Kidney tubule cell (primary cell): ENCODE measurements at regions not wholly inside any gene's neighbourhood (a gene's known extent, or its start where the extent isn't known, plus 50 kb on each side); places are given as distances from the start of the nearest gene placed in this dataset.
A peak's percentile ranks its signal among the peaks of the same experiment; 100 is the strongest.

Experiments
- DNase-seq: peaks from one replicate; pipeline ENCODE4 v3.0.0-alpha.2; 2018; ENCODE audit warnings: low spot score

GRCh38 chr2:191560411-191560980 lies 117.4 kb upstream of the NABP1 start:
- no peak for DNase-seq

DNA sequence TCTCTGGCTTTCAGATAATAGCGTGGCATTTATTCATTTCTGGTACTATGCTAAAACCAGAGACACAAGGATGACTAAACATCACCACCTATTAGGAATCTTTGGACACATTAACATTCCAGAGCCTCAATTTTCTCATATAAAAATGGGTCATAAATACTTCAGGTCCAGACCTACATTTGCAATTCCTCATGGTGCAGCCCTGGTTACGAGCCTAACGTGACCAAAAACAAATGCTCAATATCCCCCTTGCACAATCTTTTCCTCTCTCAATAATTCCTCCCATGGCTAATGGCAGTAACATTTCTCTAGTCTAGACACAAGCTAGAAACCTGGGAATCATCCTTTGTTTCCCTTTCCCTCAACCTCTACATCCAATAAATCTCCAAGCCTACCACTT lies 112.8 kb upstream of the NABP1 start:
- DNase-seq: peak; percentile 44

- no peak for DNase-seq
These were observed 112.2 kb upstream of the NABP1 start for GRCh38 chr2:191565647-191566198.

GRCh38 chr2:191566344-191566743 lies 111.6 kb upstream of the NABP1 start:
- peak; percentile 73 for DNase-seq

DNA sequence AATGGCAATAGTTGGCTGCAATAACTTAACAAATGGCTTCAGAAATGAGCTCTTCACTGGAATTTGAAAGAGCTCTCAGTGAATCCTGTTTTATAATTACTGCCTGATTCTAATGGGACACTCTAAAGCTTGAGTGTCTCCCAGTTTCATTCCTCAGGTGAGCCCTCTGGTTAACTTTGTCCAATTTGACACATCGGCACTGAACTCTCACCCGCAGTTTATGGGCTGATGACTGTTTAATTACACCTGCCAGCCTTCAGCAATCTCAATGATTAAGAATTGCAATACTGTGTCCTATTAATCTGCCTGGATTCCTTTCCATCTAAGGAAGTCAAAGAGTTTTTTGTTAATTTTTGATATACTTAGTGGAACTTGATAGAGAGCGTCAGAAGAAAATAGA lies 110.7 kb upstream of the NABP1 start:
- DNase-seq: no peak

GRCh38 chr2:191569025-191569424 lies 108.9 kb upstream of the NABP1 start:
- DNase-seq: no peak

DNA sequence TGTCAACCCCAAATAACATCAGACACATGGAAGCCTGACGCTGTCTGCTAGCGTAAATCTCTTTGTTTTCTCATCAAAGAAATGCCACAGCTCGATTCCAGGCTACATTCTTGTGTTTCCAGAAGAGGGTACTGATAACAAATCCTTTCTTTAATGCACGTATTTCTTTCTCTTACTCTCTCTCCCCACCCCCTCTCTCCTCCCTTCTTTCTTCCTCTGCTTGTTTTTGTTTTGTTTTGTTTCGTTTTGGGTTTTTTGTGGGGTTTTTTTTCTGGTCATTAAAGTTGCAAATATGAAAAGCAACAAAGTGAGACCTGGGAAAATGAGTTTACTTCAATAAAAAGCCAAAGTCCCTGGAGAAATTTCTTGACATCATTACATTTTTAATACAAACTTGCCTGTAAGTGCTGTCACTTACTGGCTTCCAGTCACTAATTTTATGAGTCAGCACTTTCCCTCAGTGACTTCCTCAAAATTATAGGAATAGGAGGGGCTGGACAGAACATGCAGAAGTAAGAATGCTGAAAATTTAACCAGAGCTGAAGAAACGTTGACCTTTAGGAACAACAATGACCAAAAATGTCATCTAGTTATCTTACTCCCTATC lies 106.7 kb upstream of the NABP1 start:
- DNase-seq: peak; percentile 72

- DNase-seq: no peak
These were observed 105.6 kb upstream of the NABP1 start for GRCh38 chr2:191572319-191572718.

- DNase-seq: no peak
These were observed 104.7 kb upstream of the NABP1 start for GRCh38 chr2:191573216-191573615.

- peak; percentile 78 for DNase-seq
These were observed 103.7 kb upstream of the NABP1 start for GRCh38 chr2:191574232-191574631.

DNA sequence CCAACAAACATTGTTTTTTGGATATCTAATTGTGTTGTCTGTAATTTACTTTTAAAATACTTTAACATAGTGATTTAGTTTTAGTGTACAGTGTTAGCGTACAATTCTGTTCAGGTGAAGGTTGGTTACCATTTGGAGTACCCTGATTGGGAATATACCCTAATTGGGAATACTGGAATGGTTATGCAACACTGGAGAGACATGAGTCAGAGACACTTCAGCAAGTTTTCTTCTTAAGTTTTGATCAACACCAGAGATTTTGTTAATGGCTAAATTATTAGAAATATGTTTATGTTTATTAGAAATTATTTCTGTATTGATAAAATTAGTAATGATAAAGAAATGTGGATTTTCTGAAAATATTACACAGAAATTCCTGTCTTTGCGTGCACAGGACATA lies 100.3 kb upstream of the NABP1 start:
- no peak for DNase-seq

DNA sequence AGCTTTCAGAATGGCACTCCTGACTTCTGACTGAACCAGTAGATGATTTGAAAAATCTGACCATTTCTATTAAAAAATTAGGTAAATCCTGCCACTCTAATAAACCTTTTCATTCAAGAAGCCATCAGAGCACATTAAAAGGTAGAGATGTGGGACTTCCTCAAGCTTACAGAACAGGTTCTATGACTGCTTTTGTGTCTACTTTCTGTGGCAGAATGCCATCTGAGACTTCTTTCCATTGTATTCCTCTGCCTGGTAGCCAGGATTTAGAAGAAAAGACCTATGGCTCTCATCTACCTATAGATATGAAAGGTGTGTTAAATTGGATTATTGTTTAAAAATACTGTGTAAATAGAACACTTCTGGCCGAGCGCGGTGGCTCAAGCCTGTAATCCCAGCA lies 99.9 kb upstream of the NABP1 start:
- no peak for DNase-seq

- no peak for DNase-seq
These were observed 97.4 kb upstream of the NABP1 start for GRCh38 chr2:191580581-191580980.

GRCh38 chr2:191581003-191581402 lies 96.9 kb upstream of the NABP1 start:
- no peak for DNase-seq

DNA sequence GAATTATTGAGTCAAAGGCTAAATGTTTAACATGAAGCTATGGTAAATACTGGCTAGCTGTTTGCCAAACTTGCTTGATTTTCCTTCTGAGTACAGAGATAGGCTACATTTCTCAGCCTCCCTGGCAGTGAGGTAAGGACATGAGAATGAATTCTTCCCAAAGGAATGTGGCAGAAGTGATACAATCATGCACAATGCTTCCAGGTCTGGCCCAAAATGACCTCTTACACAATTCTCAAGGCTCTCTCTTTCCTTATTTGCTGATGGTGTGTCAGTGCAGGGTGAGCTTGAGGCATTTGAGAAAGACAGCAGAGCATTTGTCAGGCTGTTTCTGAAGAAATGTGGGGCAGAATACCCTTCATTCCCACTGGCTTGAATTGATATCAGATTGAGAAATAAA lies 95.6 kb upstream of the NABP1 start:
- DNase-seq: peak; percentile 97

DNA sequence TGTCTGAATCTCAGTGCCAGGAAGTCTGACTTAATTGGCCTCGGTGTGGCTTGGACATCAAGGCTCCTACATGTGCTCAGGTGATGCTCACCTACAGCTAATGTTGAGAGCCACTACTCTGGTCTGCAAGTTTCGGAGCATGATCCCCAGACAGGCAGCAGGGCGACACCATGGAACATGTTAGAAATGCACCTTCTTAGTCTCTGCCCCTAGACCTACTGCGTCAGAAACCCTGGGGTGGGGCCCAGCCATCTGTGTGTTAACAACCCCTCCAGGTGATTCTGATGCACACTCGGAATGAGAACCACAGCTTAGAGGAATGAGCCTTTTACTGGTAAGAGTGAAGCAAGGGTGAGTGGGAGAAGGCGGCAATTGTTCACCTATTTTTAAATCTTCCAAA lies 86.9 kb upstream of the NABP1 start:
- DNase-seq: no peak

GRCh38 chr2:191593622-191594385 lies 84.1 kb upstream of the NABP1 start:
- DNase-seq: peak; percentile 97

DNA sequence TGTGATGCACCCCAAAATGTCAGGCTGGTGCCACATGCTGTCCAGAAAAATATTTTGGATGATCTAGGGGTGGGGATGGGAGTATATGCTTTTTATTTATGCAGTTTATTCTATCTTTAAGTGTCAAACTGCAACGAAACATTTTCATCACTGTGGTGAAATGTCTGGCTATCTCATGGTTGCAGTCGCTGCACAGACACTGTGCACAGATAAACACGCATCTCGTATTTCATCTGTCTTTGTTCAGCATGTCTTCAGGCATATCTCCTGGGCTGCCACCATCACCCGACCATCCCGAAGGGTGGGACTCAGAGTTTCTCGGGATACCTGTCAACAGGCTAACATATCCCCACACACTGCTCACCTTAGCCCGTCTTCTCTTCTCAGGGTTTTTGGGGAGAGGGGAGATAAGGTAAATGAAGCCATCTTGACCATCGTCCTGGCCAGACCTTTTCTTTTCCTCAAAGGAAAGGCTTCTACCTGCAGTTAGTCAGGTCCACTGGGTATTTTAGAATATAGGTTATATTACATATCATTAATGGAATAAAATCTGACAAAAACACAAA lies 80.7 kb upstream of the NABP1 start:
- no peak for DNase-seq

GRCh38 chr2:191598296-191598695 lies 79.6 kb upstream of the NABP1 start:
- peak; percentile 48 for DNase-seq

DNA sequence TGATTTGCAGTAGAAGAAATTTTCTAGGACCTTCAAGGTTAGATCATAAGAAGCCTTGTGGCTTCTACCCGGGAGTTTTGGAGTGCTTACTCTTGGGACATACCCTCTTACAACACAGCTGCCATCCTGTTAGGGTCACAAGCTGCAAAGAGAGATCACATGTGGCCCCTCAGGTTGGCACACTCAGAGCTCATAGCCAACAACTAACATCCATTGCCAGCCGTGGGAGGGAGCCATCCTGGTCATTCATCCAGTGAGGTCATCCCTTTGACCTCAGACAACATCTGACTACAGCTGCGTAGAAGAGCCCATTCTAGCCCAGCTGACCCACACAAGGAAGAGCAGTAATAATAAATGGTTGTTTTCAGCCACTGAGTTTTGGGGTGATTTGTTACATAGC lies 76.9 kb upstream of the NABP1 start:
- DNase-seq: peak; percentile 46

GRCh38 chr2:191604154-191604553 lies 73.8 kb upstream of the NABP1 start:
- no peak for DNase-seq

DNA sequence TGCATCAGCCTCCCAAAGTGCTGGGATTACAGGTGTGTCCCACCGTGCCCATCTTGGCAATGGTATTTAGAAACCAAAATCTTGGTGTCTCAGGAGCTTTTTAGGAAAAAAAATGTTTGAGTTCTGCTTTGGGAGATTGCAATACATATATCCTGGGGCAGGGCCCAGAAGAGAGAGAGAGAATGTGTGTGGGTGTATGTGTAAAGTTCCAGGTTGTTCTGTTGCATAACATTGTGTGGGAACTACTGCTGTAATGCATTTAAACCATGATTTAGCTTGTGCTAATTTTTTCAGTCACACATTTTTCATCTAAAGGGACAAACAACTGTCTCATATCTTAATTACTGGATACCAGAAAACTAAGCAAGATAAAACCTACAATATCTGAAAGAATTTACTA lies 70.8 kb upstream of the NABP1 start:
- DNase-seq: no peak

- no peak for DNase-seq
These were observed 67.2 kb upstream of the NABP1 start for GRCh38 chr2:191610756-191611155.
